Adrenal gland (tissue), 9 donors: ENCODE measurements at regions not wholly inside any gene's neighbourhood (a gene's known extent, or its start where the extent isn't known, plus 50 kb on each side); places are given as distances from the start of the nearest gene placed in this dataset.

ENCODE experiments used
- DNase-seq, 7 donors: peaks; one replicate each; pipeline ENCODE4 v3.0.0-alpha.2; 2019 to 2020
- H3K27ac ChIP-seq, 5 donors: fragments of 200-600 bp; sonication (generic) in 4 of 5; 1 replicate in 3 of 5; 2 replicates in 2 of 5; pipeline versions ENCODE4 v1.5.1 to v1.8.0; 2016 to 2020; ENCODE audit warnings: mild to moderate bottlenecking in 1 of 5
- H3K27me3 ChIP-seq: fragments of 200-600 bp; 2 replicates; pipeline ENCODE4 v1.8.0; 2021
- H3K36me3 ChIP-seq, 2 donors: fragments of 200-600 bp; replicated peaks in 1 of 2; 1 replicate in 1 of 2; 2 replicates in 1 of 2; pipeline versions ENCODE4 v1.5.1 to v1.8.0; 2018 to 2022
- H3K4me1 ChIP-seq, 2 donors: fragments of 200-600 bp; replicated peaks in 1 of 2; 1 replicate in 1 of 2; 2 replicates in 1 of 2; pipeline versions ENCODE4 v1.5.1 to v1.8.0; 2018 to 2021
- H3K4me3 ChIP-seq, 4 donors: fragments of 200-600 bp; sonication (generic) in 3 of 4; one replicate each; pipeline ENCODE4 v1.5.1; 2016 to 2018
- H3K9me3 ChIP-seq, 3 donors: fragments of 200-600 bp; sonication (generic) in 1 of 3; replicated peaks in 1 of 3; 1 replicate in 2 of 3; 2 replicates in 1 of 3; pipeline versions ENCODE4 v1.5.1 to v1.8.0; 2016 to 2021
- POLR2A ChIP-seq, 2 donors: fragments of 450-650 bp; IDR thresholded peaks; one replicate each; pipeline ENCODE4 v1.6.1; 2017; ENCODE audit warnings: antibody characterized with exemption in 2 of 2, mild to moderate bottlenecking in 2 of 2, moderate library complexity in 1 of 2
- WGBS, 4 donors: extraction: QIAGEN DNeasy Blood & Tissue Kit in 2 of 4; methylation state at CpG; one replicate each; pipeline versions ENCODE4 v1.1.5 to v1.1.7; 2013 to 2017; 5-methylcytosine and 5-hydroxymethylcytosine counted together
- intact Hi-C, 2 donors: fragments of 100-400 bp; cut with DNase I; formaldehyde crosslinking; loops; one replicate each; pipeline versions ENCODE4 v1.14.1 to v1.15.0; 2022 to 2023
- TF ChIP-seq, protein P1 (sequence below), 6 experiments: fragments of 450-650 bp in 4 of 6; fragments of 200-600 bp in 2 of 6; sonication (generic) in 1 of 6; IDR thresholded peaks; 1 replicate in 5 of 6; 2 replicates in 1 of 6; pipeline versions ENCODE4 v1.5.1 to v1.8.0; 2016 to 2021; ENCODE audit warnings: antibody characterized with exemption in 6 of 6, mild to moderate bottlenecking in 2 of 6, moderate library complexity in 1 of 6
- donor health status: healthy with polysubstance abuse.
- donor health status: Bipolar disorder and iron deficiency.
- donor health status: DM: yes; HTN: yes; CAD: no.
- donor health status: DM: no; HTN: no; CAD: no.
- donor health status: DM: no; HTN: no; CAD: no.

DNA sequence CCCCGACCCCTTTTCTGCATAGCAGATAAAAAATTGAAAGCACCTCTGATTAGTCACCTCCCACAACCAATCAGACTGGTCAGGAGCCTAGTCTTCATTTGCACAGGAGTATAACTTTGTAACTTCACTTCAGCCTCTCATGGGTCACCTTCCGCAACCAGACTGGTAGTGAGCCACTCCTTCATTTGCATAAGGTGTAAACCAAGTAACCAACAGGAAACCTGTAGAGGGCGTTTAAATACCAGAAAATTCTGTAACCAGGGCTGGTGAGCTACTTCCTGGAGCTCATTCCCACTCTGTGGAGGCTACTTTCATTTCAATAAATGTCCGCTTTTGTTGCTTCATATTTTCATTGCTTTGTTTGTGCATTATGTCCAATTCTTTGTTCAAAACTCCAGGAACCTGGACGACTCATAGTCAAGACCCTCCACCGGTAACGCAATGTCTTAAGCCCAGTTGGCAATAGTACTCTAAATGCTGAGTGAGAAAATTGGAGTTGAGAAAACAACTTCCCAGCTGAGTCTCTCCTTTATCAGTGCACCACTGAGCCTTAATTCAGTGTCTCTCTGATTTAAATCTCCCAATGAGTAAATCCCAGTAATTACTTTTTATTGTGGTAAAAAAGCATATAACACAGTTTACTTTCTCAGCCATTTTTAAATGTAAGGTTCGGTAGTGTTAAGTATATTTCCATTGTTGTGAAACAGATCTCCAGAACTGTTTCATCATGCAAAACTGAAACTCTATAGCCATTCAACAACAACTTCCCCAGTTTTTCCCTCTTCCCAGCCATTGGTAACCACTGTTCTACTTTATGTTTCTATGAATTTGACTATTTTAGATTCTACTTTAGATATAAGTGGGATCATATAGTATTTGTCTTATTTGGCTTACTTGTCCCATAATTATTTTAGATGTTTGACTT, 392.7 kb upstream of the SLC8A1 start:
- 84 to 90% (median 88%) methylated on average over 8 of the region's 8 CpGs for WGBS, 4 donors
- no peak for DNase-seq
- TF ChIP-seq, protein P1, sequence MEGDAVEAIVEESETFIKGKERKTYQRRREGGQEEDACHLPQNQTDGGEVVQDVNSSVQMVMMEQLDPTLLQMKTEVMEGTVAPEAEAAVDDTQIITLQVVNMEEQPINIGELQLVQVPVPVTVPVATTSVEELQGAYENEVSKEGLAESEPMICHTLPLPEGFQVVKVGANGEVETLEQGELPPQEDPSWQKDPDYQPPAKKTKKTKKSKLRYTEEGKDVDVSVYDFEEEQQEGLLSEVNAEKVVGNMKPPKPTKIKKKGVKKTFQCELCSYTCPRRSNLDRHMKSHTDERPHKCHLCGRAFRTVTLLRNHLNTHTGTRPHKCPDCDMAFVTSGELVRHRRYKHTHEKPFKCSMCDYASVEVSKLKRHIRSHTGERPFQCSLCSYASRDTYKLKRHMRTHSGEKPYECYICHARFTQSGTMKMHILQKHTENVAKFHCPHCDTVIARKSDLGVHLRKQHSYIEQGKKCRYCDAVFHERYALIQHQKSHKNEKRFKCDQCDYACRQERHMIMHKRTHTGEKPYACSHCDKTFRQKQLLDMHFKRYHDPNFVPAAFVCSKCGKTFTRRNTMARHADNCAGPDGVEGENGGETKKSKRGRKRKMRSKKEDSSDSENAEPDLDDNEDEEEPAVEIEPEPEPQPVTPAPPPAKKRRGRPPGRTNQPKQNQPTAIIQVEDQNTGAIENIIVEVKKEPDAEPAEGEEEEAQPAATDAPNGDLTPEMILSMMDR (IDR thresholded peaks at IDR 0.05): no peak
- no peak for TF ChIP-seq POLR2A (IDR thresholded peaks at IDR 0.05)

DNA sequence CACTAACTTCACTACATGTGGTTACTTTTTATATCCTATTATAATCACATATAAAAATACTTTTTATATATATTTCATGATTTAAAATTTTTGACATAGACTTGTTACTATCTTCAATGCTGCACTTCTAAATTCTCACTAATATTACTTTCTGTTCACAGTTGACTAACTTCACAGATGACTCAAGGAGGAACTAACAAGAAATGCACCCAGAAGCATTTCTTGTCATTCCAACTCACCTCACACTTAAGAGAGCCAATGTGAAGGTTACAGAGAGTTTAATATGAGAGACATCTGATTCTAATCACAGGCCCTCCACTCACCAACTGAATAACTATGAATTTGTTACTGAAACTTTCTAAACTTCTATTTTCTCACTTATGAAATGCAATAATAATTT, 399.8 kb upstream of the SLC8A1 start:
- TF ChIP-seq POLR2A (IDR thresholded peaks at IDR 0.05): no peak
- TF ChIP-seq, protein P1 (IDR thresholded peaks at IDR 0.05): no peak
- Histone ChIP-seq H3K4me3 (no peak overlapping the region), H3K27ac (no peak overlapping the region), H3K9me3 (no peaks in the 10 kb centered on the region), H3K27me3 (no peaks in the 10 kb centered on the region), H3K4me1 (no peaks in the 10 kb centered on the region), H3K36me3 (no peaks in the 10 kb centered on the region)
- intact Hi-C loops: no loop called here
- DNase-seq: no peak

More for the DNA sequence above, 392.7 kb upstream of the SLC8A1 start:
- intact Hi-C loops: no loop called here
- H3K4me1 ChIP-seq: no peaks in the 10 kb centered on the region
- H3K4me3 ChIP-seq: no peak overlapping the region
- no peak overlapping the region for H3K27ac ChIP-seq
- H3K27me3 ChIP-seq: no peaks in the 10 kb centered on the region
- no peaks in the 10 kb centered on the region for H3K9me3 ChIP-seq
- H3K36me3 ChIP-seq: no peaks in the 10 kb centered on the region

DNA sequence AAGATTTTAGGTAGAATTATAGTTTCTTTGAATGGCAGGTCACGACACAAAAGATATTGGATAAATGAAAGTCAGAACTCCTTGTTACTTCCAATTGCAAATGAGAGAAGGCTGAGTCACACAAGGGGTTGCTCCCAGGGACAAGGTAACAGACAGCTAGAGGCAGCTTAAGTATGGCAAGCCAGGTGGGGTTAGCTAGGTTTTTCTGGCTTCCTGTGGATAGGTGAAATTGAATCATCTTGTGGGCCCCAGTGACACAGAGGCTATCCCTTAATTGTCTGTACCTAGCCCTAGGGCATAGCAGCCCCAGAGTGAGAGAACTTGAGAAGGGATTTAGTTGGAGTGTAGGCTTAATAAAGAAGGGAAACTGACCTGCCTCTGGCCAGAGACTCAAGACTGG, 407.7 kb upstream of the SLC8A1 start:
- Histone ChIP-seq H3K36me3 (no peaks in the 10 kb centered on the region), H3K9me3 (no peaks in the 10 kb centered on the region), H3K4me3 (no peak overlapping the region), H3K27me3 (no peaks in the 10 kb centered on the region), H3K27ac (no peak overlapping the region), H3K4me1 (no peaks in the 10 kb centered on the region)
- 78 to 89% (median 82%) methylated on average over 1 of the region's 1 CpG for WGBS, 4 donors
- intact Hi-C loops: no loop called here
- TF ChIP-seq, protein P1 (IDR thresholded peaks at IDR 0.05): no peak
- no peak for TF ChIP-seq POLR2A (IDR thresholded peaks at IDR 0.05)
- DNase-seq: no peak

DNA sequence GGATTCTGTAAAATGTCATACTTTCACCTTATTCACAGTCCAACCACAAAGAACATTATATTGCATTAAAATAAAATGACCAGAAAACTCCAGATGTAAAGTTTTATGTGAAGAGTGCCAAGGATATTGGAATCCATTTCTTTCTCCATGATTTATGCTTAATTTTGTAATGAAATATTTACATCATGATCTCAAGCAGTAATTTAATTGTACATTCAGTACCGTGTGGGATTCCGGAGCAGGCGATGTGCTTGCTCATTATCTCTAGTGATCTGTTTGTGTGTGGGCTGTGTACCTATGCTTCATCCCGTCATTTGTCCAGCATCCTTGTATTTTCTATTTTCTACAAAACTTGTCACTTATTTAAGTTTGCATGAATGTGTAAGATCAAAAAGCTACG, 415.9 kb upstream of the SLC8A1 start:
- Histone ChIP-seq H3K4me1 (no peaks in the 10 kb centered on the region), H3K27ac (no peak overlapping the region), H3K27me3 (no peaks in the 10 kb centered on the region), H3K9me3 (no peaks in the 10 kb centered on the region), H3K36me3 (no peaks in the 10 kb centered on the region), H3K4me3 (no peak overlapping the region)
- TF ChIP-seq, protein P1 (IDR thresholded peaks at IDR 0.05): no peak
- no peak for TF ChIP-seq POLR2A (IDR thresholded peaks at IDR 0.05)
- WGBS, 4 donors: 86 to 91% (median 89%) methylated on average over 5 of the region's 5 CpGs
- intact Hi-C loops: no loop called here
- no peak for DNase-seq
